H9 (cell line): ENCODE measurements at regions not wholly inside any gene's neighbourhood (a gene's known extent, or its start where the extent isn't known, plus 50 kb on each side); places are given as distances from the start of the nearest gene placed in this dataset.
A peak's percentile ranks its signal among the peaks of the same experiment; 100 is the strongest.

Experiments
- DNase-seq: peaks from one replicate; pipeline ENCODE4 v3.0.0-alpha.2; 2017
- H2AFZ ChIP-seq: one replicate; pipeline ENCODE4 v1.6.1; 2013; ENCODE audit warnings: mild to moderate bottlenecking, low read length, control low read depth, moderate library complexity
- H2AK5ac ChIP-seq: 2 replicates; pipeline ENCODE4 v1.6.1; 2013; ENCODE audit warnings: low read length, control low read depth, mixed read lengths; ENCODE audit not compliant: insufficient read length
- H2BK120ac ChIP-seq: one replicate; pipeline ENCODE4 v1.6.1; 2013; ENCODE audit warnings: low read depth, mild to moderate bottlenecking, low read length, control low read depth, inconsistent platforms; ENCODE audit not compliant: poor library complexity, severe bottlenecking
- H2BK12ac ChIP-seq: 2 replicates; pipeline ENCODE4 v1.6.1; 2013; ENCODE audit warnings: low read length, control low read depth, mixed read lengths, low read depth; ENCODE audit not compliant: insufficient read length
- H2BK15ac ChIP-seq: 2 replicates; pipeline ENCODE4 v1.6.1; 2013; ENCODE audit warnings: low read depth, low read length, control low read depth
- H2BK20ac ChIP-seq: one replicate; pipeline ENCODE4 v1.6.1; 2013; ENCODE audit warnings: low read depth, mild to moderate bottlenecking, low read length, control low read depth, inconsistent platforms; ENCODE audit not compliant: poor library complexity, severe bottlenecking
- H2BK5ac ChIP-seq: 2 replicates; pipeline ENCODE4 v1.6.1; 2013; ENCODE audit warnings: low read length, control low read depth, mixed read lengths; ENCODE audit not compliant: insufficient read length
- H3K14ac ChIP-seq: 2 replicates; pipeline ENCODE4 v1.6.1; 2013; ENCODE audit warnings: low read length, control low read depth; ENCODE audit not compliant: insufficient read depth
- H3K18ac ChIP-seq: 2 replicates; pipeline ENCODE4 v1.6.1; 2013; ENCODE audit warnings: low read depth, mild to moderate bottlenecking, mixed read lengths, low read length, control low read depth; ENCODE audit not compliant: insufficient read length
- H3K23ac ChIP-seq: 2 replicates; pipeline ENCODE4 v1.6.1; 2013; ENCODE audit warnings: low read length, control low read depth, mixed read lengths, low read depth; ENCODE audit not compliant: insufficient read length
- H3K23me2 ChIP-seq: 2 replicates; pipeline ENCODE4 v1.6.1; 2013; ENCODE audit warnings: low read depth, mild to moderate bottlenecking, mixed read lengths, low read length, control low read depth; ENCODE audit not compliant: insufficient read length, poor library complexity, severe bottlenecking
- H3K27ac ChIP-seq: 2 replicates; pipeline ENCODE4 v1.5.1; 2013; ENCODE audit warnings: low read length, control low read depth, mixed read lengths, low read depth; ENCODE audit not compliant: insufficient read length
- H3K27me3 ChIP-seq: 2 replicates; pipeline ENCODE4 v1.6.1; 2013; ENCODE audit warnings: low read length, control low read depth, inconsistent platforms; ENCODE audit not compliant: insufficient read depth
- H3K4ac ChIP-seq: 2 replicates; pipeline ENCODE4 v1.6.1; 2013; ENCODE audit warnings: low read depth, mild to moderate bottlenecking, control low read depth, inconsistent platforms, low read length, moderate library complexity
- H3K4me1 ChIP-seq: 2 replicates; pipeline ENCODE4 v1.6.1; 2013; ENCODE audit warnings: low read length, control low read depth, inconsistent platforms; ENCODE audit not compliant: insufficient read depth
- H3K4me2 ChIP-seq: 2 replicates; pipeline ENCODE4 v1.6.1; 2013; ENCODE audit warnings: low read length, control low read depth, mixed read lengths; ENCODE audit not compliant: insufficient read length, insufficient read depth
- H3K56ac ChIP-seq: 2 replicates; pipeline ENCODE4 v1.6.1; 2013; ENCODE audit warnings: low read depth, mild to moderate bottlenecking, mixed read lengths, low read length, control low read depth; ENCODE audit not compliant: insufficient read length
- H3K79me1 ChIP-seq: 2 replicates; pipeline ENCODE4 v1.6.1; 2013; ENCODE audit warnings: low read depth, mild to moderate bottlenecking, moderate library complexity, low read length, control low read depth, inconsistent platforms; ENCODE audit not compliant: insufficient read depth, poor library complexity, severe bottlenecking
- H3K79me2 ChIP-seq: 2 replicates; pipeline ENCODE4 v1.6.1; 2013; ENCODE audit warnings: low read length, control low read depth, inconsistent platforms; ENCODE audit not compliant: insufficient read depth
- H3K9ac ChIP-seq: 2 replicates; pipeline ENCODE4 v1.6.1; 2013; ENCODE audit warnings: low read length, control low read depth, mixed read lengths; ENCODE audit not compliant: insufficient read length; ENCODE audit errors: extremely low read depth
- H3K9me3 ChIP-seq: one replicate; pipeline ENCODE4 v1.6.1; 2013; ENCODE audit warnings: low read depth, low read length, inconsistent platforms; ENCODE audit not compliant: control insufficient read depth
- H3T11ph ChIP-seq: one replicate; pipeline ENCODE4 v1.6.1; 2013; ENCODE audit warnings: mild to moderate bottlenecking, low read length, control low read depth, inconsistent platforms
- H4K20me1 ChIP-seq: one replicate; pipeline ENCODE4 v1.6.1; 2013; ENCODE audit not compliant: control insufficient read depth, insufficient read length, insufficient read depth
- H4K5ac ChIP-seq: 2 replicates; pipeline ENCODE4 v1.6.1; 2013; ENCODE audit warnings: low read depth, mild to moderate bottlenecking, mixed read lengths, low read length, control low read depth; ENCODE audit not compliant: insufficient read length
- H4K8ac ChIP-seq: replicated peaks from 2 replicates; pipeline ENCODE4 v1.6.1; 2013; ENCODE audit warnings: low read length, control low read depth, mixed read lengths, low read depth; ENCODE audit not compliant: insufficient read length
- H4K91ac ChIP-seq: 2 replicates; pipeline ENCODE4 v1.6.1; 2013; ENCODE audit warnings: low read depth, mild to moderate bottlenecking, moderate library complexity, mixed read lengths, low read length, control low read depth; ENCODE audit not compliant: insufficient read length
- H3K27ac Mint-ChIP-seq, 3 experiments: 2 replicates in 2 of 3; 3 replicates in 1 of 3; pipeline ENCODE4 v1.8.0; 2020 to 2021; ENCODE audit warnings: mixed read lengths in 3 of 3, mild to moderate bottlenecking in 1 of 3, moderate library complexity in 1 of 3
- H3K27me3 Mint-ChIP-seq: 2 replicates; pipeline ENCODE4 v1.8.0; 2021; ENCODE audit warnings: low read depth, mild to moderate bottlenecking, moderate library complexity, mixed read lengths
- H3K36me3 Mint-ChIP-seq, 3 experiments: 2 replicates in 2 of 3; 3 replicates in 1 of 3; pipeline ENCODE4 v1.8.0; 2020 to 2021; ENCODE audit warnings: low read depth in 3 of 3, mixed read lengths in 3 of 3; ENCODE audit not compliant: insufficient read depth in 1 of 3
- H3K4me1 Mint-ChIP-seq, 2 experiments: 2 replicates each; pipeline ENCODE4 v1.8.0; 2020; ENCODE audit warnings: mixed read lengths in 2 of 2
- H3K4me3 Mint-ChIP-seq, 2 experiments: 2 replicates in 1 of 2; 3 replicates in 1 of 2; pipeline ENCODE4 v1.8.0; 2020 to 2021; ENCODE audit warnings: mild to moderate bottlenecking in 2 of 2, mixed read lengths in 2 of 2, moderate library complexity in 1 of 2
- H3K9me3 Mint-ChIP-seq, 2 experiments: 2 replicates in 1 of 2; 3 replicates in 1 of 2; pipeline ENCODE4 v1.8.0; 2020; ENCODE audit warnings: mild to moderate bottlenecking in 2 of 2, mixed read lengths in 2 of 2, moderate library complexity in 1 of 2
- WGBS: extraction: QIAGEN DNeasy Blood & Tissue Kit; methylation state at CpG from one replicate; pipeline ENCODE4 v1.1.7; 2013; ENCODE audit warnings: missing lambda C conversion rate, low lambda C conversion rate, mixed read lengths; ENCODE audit not compliant: insufficient read length; ENCODE audit errors: extremely low coverage; 5-methylcytosine and 5-hydroxymethylcytosine counted together
- TF ChIP-seq, protein P1 (sequence below): fragments of 200-600 bp; sonication (generic); conservative IDR thresholded peaks from 3 replicates; pipeline ENCODE4 v1.8.0; 2021; ENCODE audit warnings: antibody characterized with exemption, mild to moderate bottlenecking

DNA sequence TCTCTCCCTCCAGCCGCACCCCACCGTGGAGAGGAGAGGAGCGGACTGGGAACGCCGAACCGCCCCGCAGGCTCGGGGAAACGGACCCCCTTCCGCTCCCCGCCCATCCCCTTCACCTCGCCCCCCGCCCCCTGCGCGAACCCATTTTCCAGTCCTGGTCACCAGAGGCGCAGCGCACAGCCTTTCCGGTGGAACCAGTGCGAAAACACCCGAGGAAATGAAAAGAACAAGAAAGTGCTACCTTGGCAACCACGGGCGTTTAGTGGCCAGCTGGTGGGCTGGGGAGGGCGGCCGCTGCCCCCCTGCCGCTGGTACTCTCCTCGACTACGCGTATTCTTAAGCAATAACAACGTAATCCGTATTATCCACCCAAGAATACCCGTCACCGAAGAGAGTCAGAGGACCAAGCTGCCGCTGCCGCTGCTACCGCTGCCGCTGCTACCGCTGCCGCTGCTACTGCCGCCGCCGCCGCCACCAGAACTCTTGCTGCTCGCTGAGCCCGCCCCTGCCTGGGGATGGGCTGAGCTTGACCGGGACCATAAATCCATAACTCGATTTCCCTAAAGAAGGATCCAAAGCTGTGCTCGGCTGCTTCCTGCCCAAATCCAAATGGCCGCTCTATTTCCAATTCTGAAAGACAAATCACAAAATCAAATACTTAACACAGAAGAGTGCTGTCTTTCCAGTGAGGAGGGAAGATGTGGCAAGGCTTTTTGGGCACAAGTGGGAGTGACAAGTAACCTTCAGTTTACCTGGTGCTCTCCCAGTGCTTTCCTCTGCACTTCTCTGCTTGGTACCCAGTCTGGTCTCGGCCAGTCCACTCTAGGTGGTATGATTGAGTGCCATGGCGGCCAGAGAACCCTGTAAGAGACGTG, 125.2 kb upstream of the DPYD start:
- Histone ChIP-seq H3K4me1 (no peaks in the 10 kb centered on the region; the same call in 1 of the 2 replicates), H2AK5ac (no peak overlapping the region), H3K23ac (no peak overlapping the region), H2BK12ac (no peak overlapping the region), H3T11ph (no peak overlapping the region), H3K79me1 (no peaks in the 10 kb centered on the region), H3K4ac (no peak overlapping the region), H2BK20ac (no peak overlapping the region), H2BK15ac (no peak overlapping the region), H2AFZ (no peak overlapping the region), H3K27ac (no peak overlapping the region), H3K9ac (no peak overlapping the region), H4K20me1 (no peaks in the 10 kb centered on the region), H3K79me2 (no peaks in the 10 kb centered on the region), H4K5ac (no peak overlapping the region), H3K4me2 (peak overlapping the region; percentile 86), H3K14ac (no peak overlapping the region), H2BK5ac (no peak overlapping the region), H4K91ac (no peak overlapping the region), H3K27me3 (peaks cover 46% of the 10 kb centered on the region), H4K8ac (no peak overlapping the region), H3K9me3 (no peaks in the 10 kb centered on the region), H3K23me2 (peaks cover 32% of the 10 kb centered on the region), H3K56ac (no peak overlapping the region), H3K18ac (no peak overlapping the region), H2BK120ac (no peak overlapping the region)
- no peaks in the 10 kb centered on the region; a peak in 1 of 7 replicates for H3K36me3 Mint-ChIP-seq
- WGBS: no CpG with 5 or more reads among the region's 51 CpGs
- H3K9me3 Mint-ChIP-seq: no peaks in the 10 kb centered on the region; a peak in 1 of 5 replicates
- H3K4me3 Mint-ChIP-seq: peak overlapping the region; percentile 68 to 79
- peaks cover 85% of the 10 kb centered on the region for H3K27me3 Mint-ChIP-seq
- DNase-seq: peak; percentile 48
- no peak overlapping the region for H3K27ac Mint-ChIP-seq
- peaks cover 31 to 35% of the 10 kb centered on the region in 2 experiments for H3K4me1 Mint-ChIP-seq
- TF ChIP-seq, protein P1, sequence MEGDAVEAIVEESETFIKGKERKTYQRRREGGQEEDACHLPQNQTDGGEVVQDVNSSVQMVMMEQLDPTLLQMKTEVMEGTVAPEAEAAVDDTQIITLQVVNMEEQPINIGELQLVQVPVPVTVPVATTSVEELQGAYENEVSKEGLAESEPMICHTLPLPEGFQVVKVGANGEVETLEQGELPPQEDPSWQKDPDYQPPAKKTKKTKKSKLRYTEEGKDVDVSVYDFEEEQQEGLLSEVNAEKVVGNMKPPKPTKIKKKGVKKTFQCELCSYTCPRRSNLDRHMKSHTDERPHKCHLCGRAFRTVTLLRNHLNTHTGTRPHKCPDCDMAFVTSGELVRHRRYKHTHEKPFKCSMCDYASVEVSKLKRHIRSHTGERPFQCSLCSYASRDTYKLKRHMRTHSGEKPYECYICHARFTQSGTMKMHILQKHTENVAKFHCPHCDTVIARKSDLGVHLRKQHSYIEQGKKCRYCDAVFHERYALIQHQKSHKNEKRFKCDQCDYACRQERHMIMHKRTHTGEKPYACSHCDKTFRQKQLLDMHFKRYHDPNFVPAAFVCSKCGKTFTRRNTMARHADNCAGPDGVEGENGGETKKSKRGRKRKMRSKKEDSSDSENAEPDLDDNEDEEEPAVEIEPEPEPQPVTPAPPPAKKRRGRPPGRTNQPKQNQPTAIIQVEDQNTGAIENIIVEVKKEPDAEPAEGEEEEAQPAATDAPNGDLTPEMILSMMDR: no peak
